DND-41 (cell line): ENCODE measurements at regions not wholly inside any gene's neighbourhood (a gene's known extent, or its start where the extent isn't known, plus 50 kb on each side); places are given as distances from the start of the nearest gene placed in this dataset.

Source experiments
- ATAC-seq: fragments of 200-7000 bp; cut with Tn5 transposase; 3 replicates; pipeline ENCODE4 v1.9.1; 2021; ENCODE audit warnings: low read depth; ENCODE audit not compliant: insufficient read depth
- DNase-seq: peaks from one replicate; pipeline ENCODE4 v3.0.0-alpha.2; 2020
- H2AFZ ChIP-seq: 2 replicates; pipeline ENCODE4 v1.6.0; 2012; ENCODE audit warnings: low read depth, low read length
- H3K27ac ChIP-seq: 2 replicates; pipeline ENCODE4 v1.5.1; 2012; ENCODE audit warnings: low read length, inconsistent platforms
- H3K27me3 ChIP-seq: fragments of 200-600 bp; sonication (generic); 2 replicates; pipeline ENCODE4 v1.6.0; 2012; ENCODE audit warnings: low read length, mild to moderate bottlenecking, inconsistent platforms; ENCODE audit not compliant: insufficient read depth, poor library complexity
- H3K36me3 ChIP-seq: 2 replicates; pipeline ENCODE4 v1.5.1; 2012; ENCODE audit warnings: low read length, inconsistent platforms; ENCODE audit not compliant: insufficient read depth
- H3K4me1 ChIP-seq: 2 replicates; pipeline ENCODE4 v1.5.1; 2012; ENCODE audit warnings: mild to moderate bottlenecking, low read length; ENCODE audit not compliant: insufficient read depth
- H3K4me2 ChIP-seq: 2 replicates; pipeline ENCODE4 v1.6.0; 2012; ENCODE audit warnings: mild to moderate bottlenecking, moderate library complexity, low read length, inconsistent platforms; ENCODE audit not compliant: insufficient read depth
- H3K4me3 ChIP-seq, 2 experiments: fragments of 200-600 bp in 1 of 2; shearing (Covaris generic) in 1 of 2; 2 replicates each; pipeline ENCODE4 v1.5.1; 2012 to 2016; ENCODE audit warnings: inconsistent platforms in 2 of 2, low read length in 2 of 2, mild to moderate bottlenecking in 2 of 2, low read depth in 1 of 2, moderate library complexity in 1 of 2
- H3K79me2 ChIP-seq: 2 replicates; pipeline ENCODE4 v1.6.0; 2012; ENCODE audit warnings: low read length, inconsistent platforms; ENCODE audit not compliant: insufficient read depth
- H3K9ac ChIP-seq: 2 replicates; pipeline ENCODE4 v1.6.0; 2012; ENCODE audit warnings: low read depth, mild to moderate bottlenecking, inconsistent platforms, low read length, moderate library complexity
- H3K9me3 ChIP-seq: 2 replicates; pipeline ENCODE4 v1.5.1; 2012; ENCODE audit warnings: low read length, moderate library complexity, mild to moderate bottlenecking, inconsistent platforms; ENCODE audit not compliant: insufficient read depth, severe bottlenecking
- H4K20me1 ChIP-seq: 2 replicates; pipeline ENCODE4 v1.6.0; 2012; ENCODE audit warnings: low read length; ENCODE audit not compliant: insufficient read depth
- EZH2 ChIP-seq: IDR thresholded peaks from 3 replicates; pipeline ENCODE4 v1.6.1; 2012; ENCODE audit warnings: borderline replicate concordance, low read depth, mild to moderate bottlenecking, moderate library complexity, low read length, inconsistent platforms; ENCODE audit not compliant: severe bottlenecking
- TF ChIP-seq, protein P1 (sequence below): IDR thresholded peaks from 2 replicates; pipeline ENCODE4 v1.5.1; 2012; ENCODE audit warnings: borderline replicate concordance, low read length, moderate library complexity, mild to moderate bottlenecking; ENCODE audit not compliant: poor library complexity, severe bottlenecking; ENCODE audit errors: extremely low read depth

DNA sequence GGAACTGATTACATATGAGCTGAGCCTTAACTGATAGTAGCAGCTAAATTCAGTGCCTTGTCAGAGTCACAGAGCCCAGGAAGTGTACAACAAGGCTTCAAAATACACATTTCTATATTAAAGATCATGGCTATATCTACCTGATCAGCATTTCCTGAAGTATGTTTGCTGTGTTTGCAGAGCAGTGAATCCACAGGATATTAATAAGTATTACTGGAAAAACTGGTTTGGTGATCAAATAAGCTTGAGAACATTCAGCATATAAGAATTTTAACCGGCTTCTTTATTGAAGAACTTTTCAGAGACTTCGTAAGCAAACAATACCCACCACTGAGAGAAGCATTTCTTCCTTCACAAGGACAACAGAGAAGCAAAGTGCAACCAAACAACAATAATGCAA, 227.0 kb downstream of the ELAVL2 start:
- TF ChIP-seq, protein P1, sequence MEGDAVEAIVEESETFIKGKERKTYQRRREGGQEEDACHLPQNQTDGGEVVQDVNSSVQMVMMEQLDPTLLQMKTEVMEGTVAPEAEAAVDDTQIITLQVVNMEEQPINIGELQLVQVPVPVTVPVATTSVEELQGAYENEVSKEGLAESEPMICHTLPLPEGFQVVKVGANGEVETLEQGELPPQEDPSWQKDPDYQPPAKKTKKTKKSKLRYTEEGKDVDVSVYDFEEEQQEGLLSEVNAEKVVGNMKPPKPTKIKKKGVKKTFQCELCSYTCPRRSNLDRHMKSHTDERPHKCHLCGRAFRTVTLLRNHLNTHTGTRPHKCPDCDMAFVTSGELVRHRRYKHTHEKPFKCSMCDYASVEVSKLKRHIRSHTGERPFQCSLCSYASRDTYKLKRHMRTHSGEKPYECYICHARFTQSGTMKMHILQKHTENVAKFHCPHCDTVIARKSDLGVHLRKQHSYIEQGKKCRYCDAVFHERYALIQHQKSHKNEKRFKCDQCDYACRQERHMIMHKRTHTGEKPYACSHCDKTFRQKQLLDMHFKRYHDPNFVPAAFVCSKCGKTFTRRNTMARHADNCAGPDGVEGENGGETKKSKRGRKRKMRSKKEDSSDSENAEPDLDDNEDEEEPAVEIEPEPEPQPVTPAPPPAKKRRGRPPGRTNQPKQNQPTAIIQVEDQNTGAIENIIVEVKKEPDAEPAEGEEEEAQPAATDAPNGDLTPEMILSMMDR: no peak
- ATAC-seq: no peak

DNA sequence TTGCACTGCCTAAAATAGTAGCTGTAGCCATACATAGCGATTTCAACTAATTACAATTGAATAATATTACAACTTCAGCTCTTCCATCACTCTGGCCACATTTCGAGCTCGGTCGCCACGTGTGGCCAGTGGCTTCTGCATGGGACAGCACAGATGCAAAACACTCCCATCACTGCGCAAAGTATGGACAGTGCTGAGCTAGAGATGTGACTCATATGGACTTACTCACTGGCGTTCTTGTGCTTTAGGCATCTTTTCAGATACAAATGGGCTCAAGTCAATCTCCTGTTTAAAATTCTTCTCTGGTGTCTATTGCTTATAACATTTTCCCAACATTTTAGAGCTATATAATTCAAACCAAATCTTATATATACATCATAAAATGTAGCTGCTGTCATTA, 222.7 kb downstream of the ELAVL2 start:
- TF ChIP-seq, protein P1: no peak
- TF ChIP-seq EZH2: no peak
- Histone ChIP-seq H3K27me3 (no peaks in the 10 kb centered on the region), H3K9ac (no peak overlapping the region), H3K36me3 (no peaks in the 10 kb centered on the region), H3K4me2 (no peak overlapping the region), H3K4me3 (no peak overlapping the region), H3K27ac (no peak overlapping the region), H3K4me1 (no peaks in the 10 kb centered on the region), H4K20me1 (no peaks in the 10 kb centered on the region), H3K9me3 (no peaks in the 10 kb centered on the region), H2AFZ (no peak overlapping the region), H3K79me2 (no peaks in the 10 kb centered on the region)
- ATAC-seq: no peak
- DNase-seq: no peak

More for the DNA sequence above, 227.0 kb downstream of the ELAVL2 start:
- no peak for DNase-seq
- Histone ChIP-seq H3K4me3 (no peak overlapping the region), H3K36me3 (no peaks in the 10 kb centered on the region), H3K4me2 (no peak overlapping the region), H2AFZ (no peak overlapping the region), H4K20me1 (no peaks in the 10 kb centered on the region), H3K27me3 (no peaks in the 10 kb centered on the region), H3K4me1 (no peaks in the 10 kb centered on the region), H3K79me2 (no peaks in the 10 kb centered on the region), H3K9ac (no peak overlapping the region), H3K9me3 (no peaks in the 10 kb centered on the region), H3K27ac (no peak overlapping the region)

DNA sequence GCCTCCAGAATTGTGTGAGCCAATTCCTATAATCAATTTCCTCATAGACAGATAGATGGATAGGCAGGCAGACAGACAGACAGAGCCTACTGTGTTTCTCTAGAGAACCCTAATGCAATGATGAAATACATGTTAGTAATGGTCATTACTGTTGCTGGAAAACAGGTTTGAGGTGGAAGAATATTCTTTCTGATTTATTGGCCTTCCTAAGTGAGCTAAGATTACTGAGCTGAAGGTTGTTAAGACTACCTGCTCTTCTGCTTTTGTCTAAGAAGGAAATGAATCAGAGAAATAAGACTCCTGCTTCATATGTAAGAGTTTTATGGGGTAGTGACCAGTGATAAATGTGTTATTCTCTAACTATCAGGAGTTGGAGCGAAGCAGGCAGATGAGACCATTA, 219.9 kb downstream of the ELAVL2 start:
- H3K9me3 ChIP-seq: no peaks in the 10 kb centered on the region
- H3K27ac ChIP-seq: no peak overlapping the region
- H3K4me2 ChIP-seq: no peak overlapping the region
- H2AFZ ChIP-seq: no peak overlapping the region
- no peaks in the 10 kb centered on the region for H3K27me3 ChIP-seq
- H3K79me2 ChIP-seq: no peaks in the 10 kb centered on the region
- ATAC-seq (no peak), DNase-seq (no peak)
- H3K4me3 ChIP-seq: no peak overlapping the region
- no peaks in the 10 kb centered on the region for H3K36me3 ChIP-seq
- no peaks in the 10 kb centered on the region for H4K20me1 ChIP-seq
- TF ChIP-seq, protein P1: no peak
- TF ChIP-seq EZH2: no peak
- no peak overlapping the region for H3K9ac ChIP-seq
- H3K4me1 ChIP-seq: no peaks in the 10 kb centered on the region

DNA sequence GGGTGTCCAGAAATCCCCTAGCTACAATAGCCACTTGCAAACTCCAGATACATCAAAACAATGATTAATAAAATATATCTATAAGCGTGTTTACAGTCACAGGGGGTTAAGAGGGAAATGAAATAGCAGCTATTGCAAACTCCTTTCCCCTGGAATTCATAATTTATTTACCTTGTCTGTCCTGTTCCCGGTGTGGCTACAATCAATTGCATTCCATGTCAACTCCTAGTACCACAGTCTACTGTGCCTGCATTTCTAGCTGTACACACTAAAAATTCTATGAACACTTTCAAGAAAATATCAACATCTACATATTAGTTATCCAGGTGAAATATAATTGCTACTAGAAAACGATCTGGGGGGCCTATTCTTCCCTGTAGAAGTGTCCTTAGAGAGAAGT, 217.6 kb downstream of the ELAVL2 start:
- H3K4me3 ChIP-seq: no peak overlapping the region
- H3K4me2 ChIP-seq: no peak overlapping the region
- H2AFZ ChIP-seq: no peak overlapping the region
- H3K4me1 ChIP-seq: no peaks in the 10 kb centered on the region
- no peaks in the 10 kb centered on the region for H3K36me3 ChIP-seq
- TF ChIP-seq, protein P1: no peak
- TF ChIP-seq EZH2: no peak
- H3K27ac ChIP-seq: no peak overlapping the region
- no peaks in the 10 kb centered on the region for H3K9me3 ChIP-seq
- no peaks in the 10 kb centered on the region for H3K79me2 ChIP-seq
- H3K9ac ChIP-seq: no peak overlapping the region
- ATAC-seq (no peak), DNase-seq (no peak)
- H3K27me3 ChIP-seq: no peaks in the 10 kb centered on the region
- H4K20me1 ChIP-seq: no peaks in the 10 kb centered on the region
